Ovary (tissue), 3 donors: ENCODE measurements at regions not wholly inside any gene's neighbourhood (a gene's known extent, or its start where the extent isn't known, plus 50 kb on each side); places are given as distances from the start of the nearest gene placed in this dataset.

Experiments used
- CTCF ChIP-seq, 3 donors: fragments of 450-650 bp in 2 of 3; fragments of 200-600 bp in 1 of 3; IDR thresholded peaks; one replicate each; pipeline versions ENCODE4 v1.5.1 to v1.8.0; 2016 to 2022; ENCODE audit warnings: antibody characterized with exemption in 3 of 3, mild to moderate bottlenecking in 1 of 3
- EP300 ChIP-seq: sonication (generic); formaldehyde crosslinking; IDR thresholded peaks from one replicate; pipeline ENCODE4 v1.6.1; 2017; ENCODE audit warnings: antibody characterized with exemption
- POLR2A ChIP-seq: fragments of 450-650 bp; IDR thresholded peaks from one replicate; pipeline ENCODE4 v1.6.1; 2017; ENCODE audit warnings: antibody characterized with exemption, mild to moderate bottlenecking, moderate library complexity
- donor health status: DM: no; HTN: no; CAD: no.

GRCh38 chr10:3512263-3512662 is 272.7 kb downstream of the KLF6 start:
- TF ChIP-seq CTCF (IDR thresholded peaks at IDR 0.05) (no peak), EP300 (no peak), POLR2A (no peak)
